Neuron (in vitro differentiated cells): ENCODE measurements at regions not wholly inside any gene's neighbourhood (a gene's known extent, or its start where the extent isn't known, plus 50 kb on each side); places are given as distances from the start of the nearest gene placed in this dataset.

Source experiments
- H2AFZ ChIP-seq: one replicate; pipeline ENCODE4 v1.6.1; 2013; ENCODE audit warnings: low read depth, mild to moderate bottlenecking, inconsistent platforms, low read length, moderate library complexity
- H3K27me3 ChIP-seq: one replicate; pipeline ENCODE4 v1.6.1; 2013; ENCODE audit warnings: low read length; ENCODE audit not compliant: insufficient read depth
- H3K36me3 ChIP-seq: one replicate; pipeline ENCODE4 v1.6.1; 2013; ENCODE audit warnings: low read length; ENCODE audit not compliant: insufficient read depth
- H3K4me1 ChIP-seq: one replicate; pipeline ENCODE4 v1.6.1; 2013; ENCODE audit warnings: low read length; ENCODE audit not compliant: insufficient read depth
- H3K4me3 ChIP-seq: 2 replicates; pipeline ENCODE4 v1.5.1; 2013; ENCODE audit warnings: mild to moderate bottlenecking, low read length, moderate library complexity
- H3K9me3 ChIP-seq: one replicate; pipeline ENCODE4 v1.6.1; 2013; ENCODE audit warnings: low read length

- Histone ChIP-seq H2AFZ (no peak overlapping the region), H3K9me3 (peaks cover 1% of the 10 kb centered on the region), H3K27me3 (no peaks in the 10 kb centered on the region), H3K36me3 (no peaks in the 10 kb centered on the region), H3K4me3 (no peak overlapping the region), H3K4me1 (peaks cover 7% of the 10 kb centered on the region)
Observed at GRCh38 chr17:13909901-13910519, 159.3 kb upstream of the COX10 start.

- no peaks in the 10 kb centered on the region for H3K9me3 ChIP-seq
Observed at GRCh38 chr17:13917634-13918033, 151.7 kb upstream of the COX10 start.

GRCh38 chr17:13918247-13918646, 151.1 kb upstream of the COX10 start:
- H3K27me3 ChIP-seq, result no peaks in the 10 kb centered on the region
- H2AFZ ChIP-seq, result no peak overlapping the region
- H3K36me3 ChIP-seq, result no peaks in the 10 kb centered on the region
- H3K9me3 ChIP-seq, result no peaks in the 10 kb centered on the region
- no peaks in the 10 kb centered on the region for H3K4me1 ChIP-seq
- no peak overlapping the region for H3K4me3 ChIP-seq

More at GRCh38 chr17:13917634-13918033, 151.7 kb upstream of the COX10 start:
- H3K27me3 ChIP-seq, result no peaks in the 10 kb centered on the region
- no peaks in the 10 kb centered on the region for H3K36me3 ChIP-seq
- H2AFZ ChIP-seq, result no peak overlapping the region
- H3K4me1 ChIP-seq, result no peaks in the 10 kb centered on the region
- no peak overlapping the region for H3K4me3 ChIP-seq

- H3K9me3 ChIP-seq, result no peaks in the 10 kb centered on the region
- H3K36me3 ChIP-seq, result no peaks in the 10 kb centered on the region
- H3K27me3 ChIP-seq, result no peaks in the 10 kb centered on the region
- H3K4me1 ChIP-seq, result no peaks in the 10 kb centered on the region
- H2AFZ ChIP-seq, result no peak overlapping the region
- H3K4me3 ChIP-seq, result no peak overlapping the region
Observed at GRCh38 chr17:13919818-13920217, 149.5 kb upstream of the COX10 start.

GRCh38 chr17:13920413-13920812, 148.9 kb upstream of the COX10 start:
- H3K4me3 ChIP-seq, result no peak overlapping the region
- no peaks in the 10 kb centered on the region for H3K4me1 ChIP-seq
- H2AFZ ChIP-seq, result no peak overlapping the region
- H3K27me3 ChIP-seq, result no peaks in the 10 kb centered on the region
- H3K36me3 ChIP-seq, result no peaks in the 10 kb centered on the region
- peaks cover under 1% of the 10 kb centered on the region for H3K9me3 ChIP-seq

- Histone ChIP-seq H3K4me1 (no peaks in the 10 kb centered on the region), H3K4me3 (no peak overlapping the region), H3K9me3 (peaks cover 3% of the 10 kb centered on the region), H3K27me3 (no peaks in the 10 kb centered on the region), H3K36me3 (no peaks in the 10 kb centered on the region), H2AFZ (no peak overlapping the region)
Observed at GRCh38 chr17:13921841-13922776, 147.2 kb upstream of the COX10 start.

GRCh38 chr17:13922885-13923284, 146.4 kb upstream of the COX10 start:
- H2AFZ ChIP-seq, result no peak overlapping the region
- H3K9me3 ChIP-seq, result peaks cover 3% of the 10 kb centered on the region
- H3K36me3 ChIP-seq, result no peaks in the 10 kb centered on the region
- no peaks in the 10 kb centered on the region for H3K27me3 ChIP-seq
- no peaks in the 10 kb centered on the region for H3K4me1 ChIP-seq
- no peak overlapping the region for H3K4me3 ChIP-seq

- Histone ChIP-seq H3K9me3 (peaks cover 6% of the 10 kb centered on the region), H3K27me3 (no peaks in the 10 kb centered on the region), H3K36me3 (no peaks in the 10 kb centered on the region), H3K4me3 (no peak overlapping the region), H2AFZ (no peak overlapping the region), H3K4me1 (no peaks in the 10 kb centered on the region)
Observed at GRCh38 chr17:13925579-13925978, 143.7 kb upstream of the COX10 start.

- H3K4me3 ChIP-seq, result no peak overlapping the region
- H2AFZ ChIP-seq, result no peak overlapping the region
- peaks cover 8% of the 10 kb centered on the region for H3K9me3 ChIP-seq
Observed at GRCh38 chr17:13931111-13931526, 138.2 kb upstream of the COX10 start.

GRCh38 chr17:13931800-13932460, 137.4 kb upstream of the COX10 start:
- Histone ChIP-seq H2AFZ (no peak overlapping the region), H3K36me3 (no peaks in the 10 kb centered on the region), H3K9me3 (peaks cover 8% of the 10 kb centered on the region), H3K4me3 (no peak overlapping the region), H3K27me3 (no peaks in the 10 kb centered on the region), H3K4me1 (no peaks in the 10 kb centered on the region)

More at GRCh38 chr17:13931111-13931526, 138.2 kb upstream of the COX10 start:
- no peaks in the 10 kb centered on the region for H3K27me3 ChIP-seq
- H3K36me3 ChIP-seq, result no peaks in the 10 kb centered on the region
- no peaks in the 10 kb centered on the region for H3K4me1 ChIP-seq

- no peaks in the 10 kb centered on the region for H3K27me3 ChIP-seq
- H2AFZ ChIP-seq, result no peak overlapping the region
- no peaks in the 10 kb centered on the region for H3K36me3 ChIP-seq
- peaks cover 8% of the 10 kb centered on the region for H3K9me3 ChIP-seq
- no peak overlapping the region for H3K4me3 ChIP-seq
- H3K4me1 ChIP-seq, result no peaks in the 10 kb centered on the region
Observed at GRCh38 chr17:13933441-13934276, 135.6 kb upstream of the COX10 start.

- Histone ChIP-seq H3K4me3 (no peak overlapping the region), H3K9me3 (peaks cover 3% of the 10 kb centered on the region), H2AFZ (no peak overlapping the region), H3K27me3 (no peaks in the 10 kb centered on the region), H3K4me1 (peaks cover 3% of the 10 kb centered on the region), H3K36me3 (no peaks in the 10 kb centered on the region)
Observed at GRCh38 chr17:13939222-13939621, 130.1 kb upstream of the COX10 start.
